ENCODE measurements at regions not wholly inside any gene's neighbourhood (a gene's known extent, or its start where the extent isn't known, plus 50 kb on each side); places are given as distances from the start of the nearest gene placed in this dataset.

DNA sequence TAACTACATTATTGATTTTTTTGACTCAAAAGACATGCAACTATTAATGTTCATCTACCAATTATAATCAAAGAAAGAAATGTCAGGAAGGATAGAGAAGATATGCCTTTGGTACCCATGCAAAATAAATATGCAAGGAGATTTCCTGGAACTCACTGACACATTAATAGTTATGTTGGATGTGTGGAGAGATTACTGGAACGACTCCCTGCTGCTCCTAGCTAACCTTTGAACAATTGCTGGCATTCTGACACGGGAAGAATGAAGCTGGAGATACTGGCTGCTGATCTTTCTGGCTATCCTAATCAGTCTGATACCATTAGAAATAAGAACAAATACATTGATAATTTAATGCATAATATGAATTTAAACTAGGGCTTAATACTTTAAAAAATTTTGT is 507.9 kb upstream of the NRG3 start:
- no peaks in the 10 kb centered on the region for H3K36me3 Mint-ChIP-seq (ENCODE audit: unreplicated experiment)
- no peaks in the 10 kb centered on the region for H3K27me3 Mint-ChIP-seq (ENCODE audit: unreplicated experiment)
- H3K4me1 Mint-ChIP-seq (ENCODE audit: unreplicated experiment), result no peaks in the 10 kb centered on the region
- DNase-seq (ENCODE audit: extremely low spot score, unreplicated experiment), result no peak
- no peak overlapping the region for H3K4me3 Mint-ChIP-seq (ENCODE audit: unreplicated experiment)
- H3K9me3 Mint-ChIP-seq (ENCODE audit: unreplicated experiment), result peaks cover 8% of the 10 kb centered on the region
- TF ChIP-seq, protein P1, sequence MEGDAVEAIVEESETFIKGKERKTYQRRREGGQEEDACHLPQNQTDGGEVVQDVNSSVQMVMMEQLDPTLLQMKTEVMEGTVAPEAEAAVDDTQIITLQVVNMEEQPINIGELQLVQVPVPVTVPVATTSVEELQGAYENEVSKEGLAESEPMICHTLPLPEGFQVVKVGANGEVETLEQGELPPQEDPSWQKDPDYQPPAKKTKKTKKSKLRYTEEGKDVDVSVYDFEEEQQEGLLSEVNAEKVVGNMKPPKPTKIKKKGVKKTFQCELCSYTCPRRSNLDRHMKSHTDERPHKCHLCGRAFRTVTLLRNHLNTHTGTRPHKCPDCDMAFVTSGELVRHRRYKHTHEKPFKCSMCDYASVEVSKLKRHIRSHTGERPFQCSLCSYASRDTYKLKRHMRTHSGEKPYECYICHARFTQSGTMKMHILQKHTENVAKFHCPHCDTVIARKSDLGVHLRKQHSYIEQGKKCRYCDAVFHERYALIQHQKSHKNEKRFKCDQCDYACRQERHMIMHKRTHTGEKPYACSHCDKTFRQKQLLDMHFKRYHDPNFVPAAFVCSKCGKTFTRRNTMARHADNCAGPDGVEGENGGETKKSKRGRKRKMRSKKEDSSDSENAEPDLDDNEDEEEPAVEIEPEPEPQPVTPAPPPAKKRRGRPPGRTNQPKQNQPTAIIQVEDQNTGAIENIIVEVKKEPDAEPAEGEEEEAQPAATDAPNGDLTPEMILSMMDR (IDR thresholded peaks at IDR 0.05), result no peak
- no peak overlapping the region for H3K27ac Mint-ChIP-seq (ENCODE audit: unreplicated experiment)

DNA sequence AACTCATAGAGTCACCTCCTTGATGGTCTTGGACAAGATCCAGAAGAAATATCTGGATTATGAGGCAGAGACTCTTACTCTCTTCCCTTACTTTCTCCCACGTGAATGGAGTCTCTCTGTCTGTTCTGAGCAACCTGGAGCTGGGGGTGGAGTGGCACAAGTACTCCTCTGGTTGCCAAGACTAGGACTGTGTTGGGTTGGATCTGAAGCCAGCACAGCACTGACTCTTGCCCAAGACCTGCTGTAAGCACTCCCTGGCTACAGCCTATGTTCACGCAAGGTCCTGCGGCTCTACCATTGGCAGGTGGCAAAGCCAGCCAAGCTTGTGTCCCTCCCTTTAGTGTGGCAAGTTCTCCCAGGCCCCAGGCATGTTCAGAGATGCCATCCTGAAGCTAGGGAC is 488.2 kb upstream of the NRG3 start:
- H3K27me3 Mint-ChIP-seq (ENCODE audit: unreplicated experiment), result no peaks in the 10 kb centered on the region
- H3K4me1 Mint-ChIP-seq (ENCODE audit: unreplicated experiment), result no peaks in the 10 kb centered on the region
- peaks cover 8% of the 10 kb centered on the region for H3K9me3 Mint-ChIP-seq (ENCODE audit: unreplicated experiment)
- TF ChIP-seq, protein P1 (IDR thresholded peaks at IDR 0.05), result no peak
- H3K27ac Mint-ChIP-seq (ENCODE audit: unreplicated experiment), result no peak overlapping the region
- no peak for DNase-seq (ENCODE audit: extremely low spot score, unreplicated experiment)
- H3K36me3 Mint-ChIP-seq (ENCODE audit: unreplicated experiment), result no peaks in the 10 kb centered on the region
- no peak overlapping the region for H3K4me3 Mint-ChIP-seq (ENCODE audit: unreplicated experiment)

DNA sequence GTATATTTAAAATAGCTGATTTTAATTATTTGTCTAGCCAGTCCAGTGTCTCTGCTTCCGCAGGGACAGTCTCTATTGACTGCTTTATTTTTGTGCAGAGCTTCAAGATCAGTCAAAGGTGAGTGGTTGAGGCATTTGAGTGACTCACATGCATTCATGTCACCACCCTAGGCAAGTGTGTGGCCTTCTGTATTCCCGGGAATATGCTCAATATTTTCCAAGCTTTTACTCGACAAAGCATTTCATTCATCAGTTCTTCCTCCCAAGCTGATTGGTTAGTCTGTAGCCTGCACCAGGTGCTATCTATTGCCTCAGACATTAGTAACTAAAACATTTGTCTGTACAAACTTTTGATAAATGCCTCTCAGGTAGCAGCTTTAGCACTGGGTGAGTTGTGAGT is 471.5 kb upstream of the NRG3 start:
- Mint-ChIP-seq H3K27me3 (ENCODE audit: unreplicated experiment) (no peaks in the 10 kb centered on the region), H3K36me3 (ENCODE audit: unreplicated experiment) (no peaks in the 10 kb centered on the region), H3K4me3 (ENCODE audit: unreplicated experiment) (no peak overlapping the region), H3K4me1 (ENCODE audit: unreplicated experiment) (no peaks in the 10 kb centered on the region), H3K9me3 (ENCODE audit: unreplicated experiment) (no peaks in the 10 kb centered on the region), H3K27ac (ENCODE audit: unreplicated experiment) (no peak overlapping the region)
- DNase-seq (ENCODE audit: extremely low spot score, unreplicated experiment), result no peak
- TF ChIP-seq, protein P1 (IDR thresholded peaks at IDR 0.05), result no peak

DNA sequence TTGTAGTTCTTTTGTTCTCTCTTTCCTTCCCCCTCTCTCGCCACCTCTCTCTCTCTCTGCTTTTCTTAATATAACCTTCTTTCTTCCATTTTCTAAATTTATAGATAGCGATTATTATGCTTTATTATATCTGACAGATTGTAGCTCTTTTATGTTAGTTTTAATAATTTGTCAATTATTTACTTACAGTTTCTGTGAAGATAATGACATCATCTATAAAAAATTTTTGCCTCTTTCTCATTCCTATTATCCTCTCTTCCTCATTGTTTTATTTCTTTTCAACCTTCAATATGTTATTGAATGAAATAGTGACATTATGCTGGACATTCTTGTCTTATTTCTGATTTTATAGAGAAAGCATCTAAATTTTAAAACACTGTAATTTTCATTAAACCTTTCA is 469.6 kb upstream of the NRG3 start:
- H3K36me3 Mint-ChIP-seq (ENCODE audit: unreplicated experiment), result no peaks in the 10 kb centered on the region
- H3K27ac Mint-ChIP-seq (ENCODE audit: unreplicated experiment), result no peak overlapping the region
- no peak for DNase-seq (ENCODE audit: extremely low spot score, unreplicated experiment)
- no peaks in the 10 kb centered on the region for H3K4me1 Mint-ChIP-seq (ENCODE audit: unreplicated experiment)
- H3K4me3 Mint-ChIP-seq (ENCODE audit: unreplicated experiment), result no peak overlapping the region
- H3K9me3 Mint-ChIP-seq (ENCODE audit: unreplicated experiment), result no peaks in the 10 kb centered on the region
- TF ChIP-seq, protein P1 (IDR thresholded peaks at IDR 0.05), result no peak
- H3K27me3 Mint-ChIP-seq (ENCODE audit: unreplicated experiment), result no peaks in the 10 kb centered on the region

DNA sequence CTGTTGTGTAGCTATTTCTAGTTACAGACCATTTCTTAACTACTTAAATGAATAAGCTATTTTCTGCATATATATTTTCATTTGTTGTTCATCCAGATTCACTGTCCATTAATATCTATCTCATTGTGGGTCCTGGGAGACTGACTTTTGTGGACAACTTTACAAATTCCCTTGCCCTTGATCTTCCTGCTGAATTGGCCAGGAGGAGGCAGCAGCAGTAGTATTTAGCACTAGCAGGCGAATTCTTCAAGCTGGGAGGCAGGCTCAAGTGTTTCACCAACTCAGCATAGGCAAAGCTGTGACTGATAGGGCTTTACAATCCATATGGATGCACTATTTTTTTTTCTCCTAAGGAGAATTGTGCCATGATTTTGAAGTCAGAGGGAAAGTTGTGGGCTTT is 461.0 kb upstream of the NRG3 start:
- Mint-ChIP-seq H3K27ac (ENCODE audit: unreplicated experiment) (no peak overlapping the region), H3K4me3 (ENCODE audit: unreplicated experiment) (no peak overlapping the region), H3K4me1 (ENCODE audit: unreplicated experiment) (no peaks in the 10 kb centered on the region), H3K27me3 (ENCODE audit: unreplicated experiment) (no peaks in the 10 kb centered on the region), H3K9me3 (ENCODE audit: unreplicated experiment) (peaks cover 9% of the 10 kb centered on the region), H3K36me3 (ENCODE audit: unreplicated experiment) (no peaks in the 10 kb centered on the region)
- DNase-seq (ENCODE audit: extremely low spot score, unreplicated experiment), result no peak
- TF ChIP-seq, protein P1 (IDR thresholded peaks at IDR 0.05), result peak; percentile 22

Measured in osteocyte (in vitro differentiated cells).